Stimulated activated CD4-positive, alpha-beta T cell treated with anti-CD3 and anti-CD28 coated beads, Interleukin-15, amount 100 ng/mL, for 24 hours (primary cell): ENCODE measurements at regions not wholly inside any gene's neighbourhood (a gene's known extent, or its start where the extent isn't known, plus 50 kb on each side); places are given as distances from the start of the nearest gene placed in this dataset.

ENCODE experiments used
- DNase-seq: peaks from one replicate; pipeline ENCODE4 v3.0.0-alpha.2; 2020

- DNase-seq: no peak
Measured at GRCh38 chr2:56713161-56713676, 529.4 kb downstream of the CCDC85A start.

- DNase-seq: no peak
Measured at GRCh38 chr2:56713978-56714377, 530.2 kb downstream of the CCDC85A start.

- DNase-seq: no peak
Measured at GRCh38 chr2:56714400-56714799, 530.6 kb downstream of the CCDC85A start.

GRCh38 chr2:56715683-56716082 lies 531.9 kb downstream of the CCDC85A start:
- DNase-seq: no peak

- DNase-seq: no peak
Measured at GRCh38 chr2:56718413-56718812, 534.6 kb downstream of the CCDC85A start.

- no peak for DNase-seq
Measured at GRCh38 chr2:56729212-56729611, 545.4 kb downstream of the CCDC85A start.

GRCh38 chr2:56732946-56733345 lies 549.2 kb downstream of the CCDC85A start:
- DNase-seq: no peak

GRCh38 chr2:56739413-56739812 lies 555.6 kb downstream of the CCDC85A start:
- DNase-seq: no peak

GRCh38 chr2:56741601-56742102 lies 557.9 kb downstream of the CCDC85A start:
- DNase-seq: no peak

GRCh38 chr2:56743807-56744206 lies 560.0 kb downstream of the CCDC85A start:
- DNase-seq: no peak

GRCh38 chr2:56749152-56749752 lies 565.5 kb downstream of the CCDC85A start:
- no peak for DNase-seq

- DNase-seq: no peak
Measured at GRCh38 chr2:56753182-56753581, 569.4 kb downstream of the CCDC85A start.

GRCh38 chr2:56754066-56754615 lies 570.4 kb downstream of the CCDC85A start:
- DNase-seq: no peak

GRCh38 chr2:56754627-56755026 lies 570.8 kb downstream of the CCDC85A start:
- no peak for DNase-seq

- DNase-seq: no peak
Measured at GRCh38 chr2:56757884-56758545, 574.2 kb downstream of the CCDC85A start.

GRCh38 chr2:56763683-56764082 lies 579.9 kb downstream of the CCDC85A start:
- DNase-seq: no peak

GRCh38 chr2:56768973-56769372 lies 585.2 kb downstream of the CCDC85A start:
- no peak for DNase-seq

- DNase-seq: no peak
Measured at GRCh38 chr2:56770490-56770889, 586.7 kb downstream of the CCDC85A start.

- no peak for DNase-seq
Measured at GRCh38 chr2:56784046-56784445, 600.3 kb downstream of the CCDC85A start.

- DNase-seq: no peak
Measured at GRCh38 chr2:56801214-56801613, 617.4 kb downstream of the CCDC85A start.

GRCh38 chr2:56801770-56802169 lies 618.0 kb downstream of the CCDC85A start:
- DNase-seq: no peak

GRCh38 chr2:56803596-56803995 lies 619.8 kb downstream of the CCDC85A start:
- DNase-seq: no peak

GRCh38 chr2:56806924-56807323 lies 623.1 kb downstream of the CCDC85A start:
- DNase-seq: no peak

GRCh38 chr2:56807861-56808260 lies 624.1 kb downstream of the CCDC85A start:
- no peak for DNase-seq
